ENCODE measurements at regions not wholly inside any gene's neighbourhood (a gene's known extent, or its start where the extent isn't known, plus 50 kb on each side); places are given as distances from the start of the nearest gene placed in this dataset.

DNA sequence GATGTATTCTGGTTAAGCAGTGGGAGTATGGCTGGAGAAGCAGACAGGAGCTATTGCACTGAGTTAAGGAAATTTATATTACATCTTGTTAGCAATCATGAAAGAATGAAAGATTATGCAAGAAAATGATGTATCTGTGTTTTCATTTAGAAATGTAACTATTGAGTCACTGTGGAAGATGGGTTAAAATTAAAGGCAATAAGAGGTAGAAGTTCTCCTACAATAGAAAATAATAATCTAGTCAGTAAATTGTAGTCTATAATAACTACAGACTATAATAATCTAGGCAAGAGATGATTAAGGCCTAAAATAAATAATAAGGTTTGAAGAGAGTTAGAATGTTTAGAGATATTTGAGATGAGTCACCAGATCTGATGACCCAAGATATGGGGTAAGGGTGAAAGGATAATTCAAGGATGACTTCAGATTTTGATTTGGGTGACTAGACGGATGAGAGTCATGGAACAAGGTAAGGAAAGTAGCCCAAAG, 371.9 kb upstream of the KCNH7 start:
- no peak overlapping the region for H3K4me3 ChIP-seq (ENCODE audit: low read depth, low read length)
- H3K36me3 ChIP-seq (ENCODE audit: control insufficient read depth, insufficient read depth, low read length): no peaks in the 10 kb centered on the region
- H3K27me3 ChIP-seq (ENCODE audit: control insufficient read depth, insufficient read depth, low read length): no peaks in the 10 kb centered on the region
- TF ChIP-seq, protein P1, sequence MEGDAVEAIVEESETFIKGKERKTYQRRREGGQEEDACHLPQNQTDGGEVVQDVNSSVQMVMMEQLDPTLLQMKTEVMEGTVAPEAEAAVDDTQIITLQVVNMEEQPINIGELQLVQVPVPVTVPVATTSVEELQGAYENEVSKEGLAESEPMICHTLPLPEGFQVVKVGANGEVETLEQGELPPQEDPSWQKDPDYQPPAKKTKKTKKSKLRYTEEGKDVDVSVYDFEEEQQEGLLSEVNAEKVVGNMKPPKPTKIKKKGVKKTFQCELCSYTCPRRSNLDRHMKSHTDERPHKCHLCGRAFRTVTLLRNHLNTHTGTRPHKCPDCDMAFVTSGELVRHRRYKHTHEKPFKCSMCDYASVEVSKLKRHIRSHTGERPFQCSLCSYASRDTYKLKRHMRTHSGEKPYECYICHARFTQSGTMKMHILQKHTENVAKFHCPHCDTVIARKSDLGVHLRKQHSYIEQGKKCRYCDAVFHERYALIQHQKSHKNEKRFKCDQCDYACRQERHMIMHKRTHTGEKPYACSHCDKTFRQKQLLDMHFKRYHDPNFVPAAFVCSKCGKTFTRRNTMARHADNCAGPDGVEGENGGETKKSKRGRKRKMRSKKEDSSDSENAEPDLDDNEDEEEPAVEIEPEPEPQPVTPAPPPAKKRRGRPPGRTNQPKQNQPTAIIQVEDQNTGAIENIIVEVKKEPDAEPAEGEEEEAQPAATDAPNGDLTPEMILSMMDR (IDR thresholded peaks at IDR 0.05; ENCODE audit: insufficient read depth, low read length, poor library complexity, severe bottlenecking): no peak
- DNase-seq (ENCODE audit: low read depth): no peak

DNA sequence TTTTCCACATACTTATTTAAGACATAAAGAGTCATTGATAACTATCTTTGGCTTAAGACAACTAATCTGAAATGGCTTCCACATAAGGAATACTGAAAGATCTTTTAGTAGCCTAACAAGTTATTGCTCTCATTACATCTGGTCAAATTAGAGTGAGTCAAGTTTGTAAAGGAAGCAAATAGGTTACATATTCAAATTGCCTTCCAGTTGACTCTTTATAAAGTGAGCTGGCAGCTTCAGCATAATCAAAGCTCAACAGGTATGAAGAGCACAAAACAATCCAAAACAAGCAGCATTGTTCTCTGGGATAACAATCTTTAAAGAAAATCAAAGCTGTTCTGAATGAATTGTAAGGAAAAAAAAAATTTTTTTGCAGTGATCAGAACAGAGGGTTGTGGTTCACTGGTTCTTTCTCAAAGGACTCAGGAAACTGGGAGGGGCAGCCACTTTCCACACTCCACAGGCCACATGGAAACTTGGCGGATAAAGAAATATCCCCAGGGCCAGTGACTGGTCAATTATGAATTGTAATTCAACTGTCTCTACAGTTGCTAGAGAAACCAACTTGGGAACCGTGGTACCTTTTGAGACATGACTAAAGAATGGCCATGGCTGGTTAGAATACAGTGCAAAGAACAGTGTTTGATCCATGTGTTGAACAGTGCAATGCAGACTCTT, 369.3 kb upstream of the KCNH7 start:
- peak; percentile 53 for DNase-seq (ENCODE audit: low read depth)
- Histone ChIP-seq H3K27me3 (ENCODE audit: control insufficient read depth, insufficient read depth, low read length) (no peaks in the 10 kb centered on the region), H3K36me3 (ENCODE audit: control insufficient read depth, insufficient read depth, low read length) (no peaks in the 10 kb centered on the region), H3K4me3 (ENCODE audit: low read depth, low read length) (no peak overlapping the region)
- TF ChIP-seq, protein P1 (IDR thresholded peaks at IDR 0.05; ENCODE audit: insufficient read depth, low read length, poor library complexity, severe bottlenecking): no peak

DNA sequence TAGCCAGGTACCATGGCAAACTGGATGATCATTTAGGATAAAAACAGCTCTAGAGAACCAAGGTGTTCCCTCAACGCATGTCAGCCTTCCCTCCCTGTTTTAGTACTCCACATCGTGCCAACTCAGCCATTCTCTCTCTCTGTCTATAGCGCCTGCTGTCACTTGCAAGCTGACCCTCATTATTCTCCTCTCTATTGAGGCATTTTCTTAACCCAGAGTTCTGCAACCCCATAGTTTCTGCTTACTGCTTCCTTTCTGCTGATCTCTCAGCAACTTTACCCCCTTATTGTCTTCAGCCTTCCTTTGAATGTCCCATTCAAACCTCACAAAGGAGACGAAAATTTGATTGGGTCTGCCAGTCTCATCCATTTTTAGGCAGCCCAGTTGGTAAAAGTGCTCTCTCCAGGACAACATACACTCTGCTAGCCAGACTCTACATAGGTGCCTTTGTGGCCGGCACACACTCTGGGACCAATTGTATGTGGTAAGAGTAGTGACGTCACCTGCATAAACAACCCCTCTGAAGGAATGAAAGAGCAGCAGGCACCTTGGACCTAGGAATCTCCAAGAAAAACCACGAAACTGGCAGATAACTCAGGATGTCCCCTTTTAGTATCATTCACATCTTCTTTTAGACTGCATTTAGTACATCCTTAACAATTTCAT, 367.2 kb upstream of the KCNH7 start:
- TF ChIP-seq, protein P1 (IDR thresholded peaks at IDR 0.05; ENCODE audit: insufficient read depth, low read length, poor library complexity, severe bottlenecking): no peak
- no peak for DNase-seq (ENCODE audit: low read depth)
- H3K36me3 ChIP-seq (ENCODE audit: control insufficient read depth, insufficient read depth, low read length): no peaks in the 10 kb centered on the region
- H3K4me3 ChIP-seq (ENCODE audit: low read depth, low read length): no peak overlapping the region
- H3K27me3 ChIP-seq (ENCODE audit: control insufficient read depth, insufficient read depth, low read length): no peaks in the 10 kb centered on the region

DNA sequence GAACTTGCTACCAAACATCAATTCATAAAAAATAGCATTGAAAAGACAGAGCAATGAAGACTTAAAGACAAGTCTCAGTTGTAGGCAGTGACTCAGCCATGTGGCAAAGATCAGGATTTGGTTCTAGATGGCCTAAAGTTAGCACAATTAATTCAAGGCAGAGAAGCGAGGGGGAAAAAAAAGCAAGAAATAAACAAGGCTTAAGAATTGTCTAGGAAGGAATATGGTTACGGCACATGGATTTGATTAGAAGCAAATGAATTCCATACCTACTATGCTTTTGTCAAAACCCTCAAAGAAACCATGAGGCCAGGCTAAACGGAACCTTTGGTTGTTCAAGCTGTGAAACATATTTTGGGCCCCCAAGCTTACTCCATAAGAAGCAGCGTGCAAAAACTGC, 362.2 kb upstream of the KCNH7 start:
- Histone ChIP-seq H3K4me3 (ENCODE audit: low read depth, low read length) (no peak overlapping the region), H3K27me3 (ENCODE audit: control insufficient read depth, insufficient read depth, low read length) (no peaks in the 10 kb centered on the region), H3K36me3 (ENCODE audit: control insufficient read depth, insufficient read depth, low read length) (no peaks in the 10 kb centered on the region)
- no peak for DNase-seq (ENCODE audit: low read depth)
- TF ChIP-seq, protein P1 (IDR thresholded peaks at IDR 0.05; ENCODE audit: insufficient read depth, low read length, poor library complexity, severe bottlenecking): no peak

DNA sequence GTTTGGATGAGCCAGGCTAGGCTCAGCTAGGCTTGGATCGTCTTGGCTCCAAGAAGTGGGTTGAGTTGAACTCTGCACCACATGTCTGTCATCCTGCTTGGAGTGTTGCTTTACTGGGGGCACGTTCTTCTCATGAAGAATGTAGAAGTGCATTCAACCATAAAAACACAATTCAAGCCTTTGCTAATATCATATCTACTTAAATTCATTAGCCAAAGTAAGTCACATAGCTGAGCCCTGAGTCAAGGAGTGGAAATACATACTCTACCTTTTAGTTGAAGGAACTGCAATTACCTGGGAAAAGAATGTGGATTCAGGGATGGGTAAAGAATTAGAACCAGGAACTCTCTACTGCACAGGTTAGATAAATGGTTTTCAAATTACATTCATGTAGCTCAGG, 360.4 kb upstream of the KCNH7 start:
- Histone ChIP-seq H3K4me3 (ENCODE audit: low read depth, low read length) (no peak overlapping the region), H3K36me3 (ENCODE audit: control insufficient read depth, insufficient read depth, low read length) (no peaks in the 10 kb centered on the region), H3K27me3 (ENCODE audit: control insufficient read depth, insufficient read depth, low read length) (no peaks in the 10 kb centered on the region)
- TF ChIP-seq, protein P1 (IDR thresholded peaks at IDR 0.05; ENCODE audit: insufficient read depth, low read length, poor library complexity, severe bottlenecking): no peak
- no peak for DNase-seq (ENCODE audit: low read depth)

All from kidney epithelial cell (primary cell).